ENCODE measurements at regions not wholly inside any gene's neighbourhood (a gene's known extent, or its start where the extent isn't known, plus 50 kb on each side); places are given as distances from the start of the nearest gene placed in this dataset.

DNA sequence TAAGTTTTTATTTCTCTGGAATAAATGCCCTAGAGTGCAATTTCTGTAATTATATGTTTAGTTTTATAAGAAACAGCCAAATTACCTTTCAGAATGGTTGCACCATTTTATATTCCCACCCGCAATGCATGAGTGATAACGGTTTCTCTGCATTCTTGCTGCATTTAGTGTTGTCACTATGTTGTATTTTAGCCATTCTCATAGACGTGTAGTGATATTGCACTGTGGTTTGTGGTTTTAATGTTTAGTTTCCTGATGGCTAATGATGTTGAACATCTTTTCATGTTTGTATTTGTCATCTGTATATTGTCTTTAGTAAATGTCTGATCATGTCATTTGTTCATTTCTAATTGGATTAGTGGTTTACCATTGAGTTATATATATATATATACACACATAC, 73.0 kb upstream of the GOLIM4 start:
- TF ChIP-seq, protein P1, sequence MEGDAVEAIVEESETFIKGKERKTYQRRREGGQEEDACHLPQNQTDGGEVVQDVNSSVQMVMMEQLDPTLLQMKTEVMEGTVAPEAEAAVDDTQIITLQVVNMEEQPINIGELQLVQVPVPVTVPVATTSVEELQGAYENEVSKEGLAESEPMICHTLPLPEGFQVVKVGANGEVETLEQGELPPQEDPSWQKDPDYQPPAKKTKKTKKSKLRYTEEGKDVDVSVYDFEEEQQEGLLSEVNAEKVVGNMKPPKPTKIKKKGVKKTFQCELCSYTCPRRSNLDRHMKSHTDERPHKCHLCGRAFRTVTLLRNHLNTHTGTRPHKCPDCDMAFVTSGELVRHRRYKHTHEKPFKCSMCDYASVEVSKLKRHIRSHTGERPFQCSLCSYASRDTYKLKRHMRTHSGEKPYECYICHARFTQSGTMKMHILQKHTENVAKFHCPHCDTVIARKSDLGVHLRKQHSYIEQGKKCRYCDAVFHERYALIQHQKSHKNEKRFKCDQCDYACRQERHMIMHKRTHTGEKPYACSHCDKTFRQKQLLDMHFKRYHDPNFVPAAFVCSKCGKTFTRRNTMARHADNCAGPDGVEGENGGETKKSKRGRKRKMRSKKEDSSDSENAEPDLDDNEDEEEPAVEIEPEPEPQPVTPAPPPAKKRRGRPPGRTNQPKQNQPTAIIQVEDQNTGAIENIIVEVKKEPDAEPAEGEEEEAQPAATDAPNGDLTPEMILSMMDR (IDR thresholded peaks at IDR 0.05; ENCODE audit: borderline replicate concordance, extremely low read depth, low read length, poor library complexity, severe bottlenecking) = no peak
- no peak for TF ChIP-seq EZH2 (IDR thresholded peaks at IDR 0.05; ENCODE audit: borderline replicate concordance, low read depth, low read length, severe bottlenecking)
